ENCODE measurements at regions not wholly inside any gene's neighbourhood (a gene's known extent, or its start where the extent isn't known, plus 50 kb on each side); places are given as distances from the start of the nearest gene placed in this dataset.

DNA sequence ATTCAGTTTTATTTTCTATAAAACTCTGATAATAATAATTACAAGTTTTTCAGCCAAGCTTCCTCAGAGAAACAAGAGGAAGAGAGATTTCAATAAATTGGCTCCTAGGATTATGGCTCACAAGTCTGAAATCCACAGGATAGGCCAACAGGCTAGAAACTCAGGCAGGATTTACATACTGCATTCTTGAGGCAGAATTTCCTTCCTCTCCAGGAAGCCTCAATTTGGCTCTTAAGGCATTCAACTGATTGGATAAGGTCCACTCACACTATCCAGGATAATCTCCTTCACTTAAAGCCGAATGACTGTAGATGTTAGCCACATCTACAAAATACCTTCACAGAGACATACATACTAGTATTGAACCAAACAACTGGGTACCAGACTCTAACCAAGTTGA lies 120.3 kb upstream of the FAT3 start:
- no peak overlapping the region for H3K27ac ChIP-seq (ENCODE audit: low read depth in 2 of 2, low read length in 1 of 2)
- no peaks in the 10 kb centered on the region for H3K36me3 ChIP-seq (replicated peaks in 1 of 2; ENCODE audit: control insufficient read depth in 1 of 2, insufficient read depth in 2 of 2, low read length in 1 of 2)
- H3K9me2 ChIP-seq = no peaks in the 10 kb centered on the region
- DNase-seq = no peak
- 75% methylated on average over 1 of the region's 1 CpG for WGBS (ENCODE audit: low lambda C conversion rate)
- H3K27me3 ChIP-seq (ENCODE audit: insufficient read depth) = no peaks in the 10 kb centered on the region
- H3K79me2 ChIP-seq (ENCODE audit: insufficient read depth) = no peaks in the 10 kb centered on the region
- peaks cover 0 to 5% of the 10 kb centered on the region in 2 experiments; a peak in 2 of 4 replicates for H3K4me1 ChIP-seq (ENCODE audit: control insufficient read depth in 1 of 2, insufficient read depth in 2 of 2, low read depth in 1 of 2, low read length in 1 of 2)
- no peak overlapping the region for H2AFZ ChIP-seq (ENCODE audit: low read depth)
- no peak overlapping the region for H3K4me3 ChIP-seq (ENCODE audit: low read depth in 2 of 2, low read length in 1 of 2)
- H4K20me1 ChIP-seq (ENCODE audit: insufficient read depth) = no peaks in the 10 kb centered on the region
- peaks cover under 1% of the 10 kb centered on the region for H3F3A ChIP-seq (replicated peaks; ENCODE audit: insufficient read depth)
- POLR2A ChIA-PET = no interaction called here
- no peak overlapping the region for H3K4me2 ChIP-seq
- TF ChIP-seq MAX (IDR thresholded peaks at IDR 0.05; ENCODE audit: low read depth) = no peak
- TF ChIP-seq IRF3 (IDR thresholded peaks at IDR 0.05; ENCODE audit: low read depth, low read length) = no peak
- TF ChIP-seq EP300 (IDR thresholded peaks at IDR 0.05; ENCODE audit: borderline replicate concordance in 1 of 2, low read depth in 1 of 2, low read length in 1 of 2) = no peak
- no peak for TF ChIP-seq MXI1 (IDR thresholded peaks at IDR 0.05; ENCODE audit: low read depth, low read length)
- TF ChIP-seq FOXJ3 (CRISPR knock-in tag; IDR thresholded peaks at IDR 0.05) = no peak
- TF ChIP-seq FOXM1 (IDR thresholded peaks at IDR 0.05; ENCODE audit: low read depth) = no peak
- TF ChIP-seq MEF2A (IDR thresholded peaks at IDR 0.05; ENCODE audit: borderline replicate concordance, low read depth) = no peak
- TF ChIP-seq POLR2AphosphoS5 (IDR thresholded peaks at IDR 0.05; ENCODE audit: low read depth, low read length) = no peak
- no peak for TF ChIP-seq RFX5 (IDR thresholded peaks at IDR 0.05; ENCODE audit: low read length)
- TF ChIP-seq ELF1 (IDR thresholded peaks at IDR 0.05) = no peak
- TF ChIP-seq, protein P1, sequence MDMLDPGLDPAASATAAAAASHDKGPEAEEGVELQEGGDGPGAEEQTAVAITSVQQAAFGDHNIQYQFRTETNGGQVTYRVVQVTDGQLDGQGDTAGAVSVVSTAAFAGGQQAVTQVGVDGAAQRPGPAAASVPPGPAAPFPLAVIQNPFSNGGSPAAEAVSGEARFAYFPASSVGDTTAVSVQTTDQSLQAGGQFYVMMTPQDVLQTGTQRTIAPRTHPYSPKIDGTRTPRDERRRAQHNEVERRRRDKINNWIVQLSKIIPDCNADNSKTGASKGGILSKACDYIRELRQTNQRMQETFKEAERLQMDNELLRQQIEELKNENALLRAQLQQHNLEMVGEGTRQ (IDR thresholded peaks at IDR 0.05; ENCODE audit: borderline replicate concordance, low read depth, low read length) = no peak
- no peak for TF ChIP-seq NRF1 (IDR thresholded peaks at IDR 0.05; ENCODE audit: low read depth, low read length)
- no peak for TF ChIP-seq RCOR1 (IDR thresholded peaks at IDR 0.05; ENCODE audit: low read length)
- no peak for TF ChIP-seq TAF1 (IDR thresholded peaks at IDR 0.05; ENCODE audit: borderline replicate concordance, low read depth, low read length)
- no peak for TF ChIP-seq TEAD4 (IDR thresholded peaks at IDR 0.05; ENCODE audit: borderline replicate concordance, insufficient read depth)
- TF ChIP-seq SMC3 (IDR thresholded peaks at IDR 0.05; ENCODE audit: low read depth, low read length) = no peak
- H3K9ac ChIP-seq = no peak overlapping the region
- no peaks in the 10 kb centered on the region for H3K9me3 ChIP-seq
- CTCF ChIA-PET = no interaction called here

GRCh38 chr11:92101920-92102319 lies 122.7 kb upstream of the FAT3 start:
- Histone ChIP-seq H4K20me1 (ENCODE audit: insufficient read depth) (no peaks in the 10 kb centered on the region), H3K9me2 (no peaks in the 10 kb centered on the region), H3K27ac (ENCODE audit: low read depth in 2 of 2, low read length in 1 of 2) (no peak overlapping the region), H3K4me1 (ENCODE audit: control insufficient read depth in 1 of 2, insufficient read depth in 2 of 2, low read depth in 1 of 2, low read length in 1 of 2) (no peaks in the 10 kb centered on the region; a peak in 1 of 4 replicates), H3K36me3 (replicated peaks in 1 of 2; ENCODE audit: control insufficient read depth in 1 of 2, insufficient read depth in 2 of 2, low read length in 1 of 2) (no peaks in the 10 kb centered on the region), H3K4me3 (ENCODE audit: low read depth in 2 of 2, low read length in 1 of 2) (no peak overlapping the region), H3K9ac (no peak overlapping the region), H3K4me2 (no peak overlapping the region), H3F3A (replicated peaks; ENCODE audit: insufficient read depth) (peaks cover 6% of the 10 kb centered on the region), H3K79me2 (ENCODE audit: insufficient read depth) (no peaks in the 10 kb centered on the region), H3K9me3 (no peaks in the 10 kb centered on the region), H2AFZ (ENCODE audit: low read depth) (no peak overlapping the region), H3K27me3 (ENCODE audit: insufficient read depth) (no peaks in the 10 kb centered on the region)
- WGBS (ENCODE audit: low lambda C conversion rate) = 65% methylated on average over 1 of the region's 1 CpG
- DNase-seq = no peak
- POLR2A ChIA-PET = no interaction called here
- CTCF ChIA-PET = interaction anchor here (1.3 kb wide), 1 partner anchor 40 kb away, joined by 3 read pairs; no protein-coding TSS in a partner anchor
- TF ChIP-seq YY1 (IDR thresholded peaks at IDR 0.05; ENCODE audit: low read depth) (no peak), FOSL2 (IDR thresholded peaks at IDR 0.05; ENCODE audit: borderline replicate concordance, low read depth) (no peak), NFIC (IDR thresholded peaks at IDR 0.05; ENCODE audit: borderline replicate concordance) (no peak), SMC3 (IDR thresholded peaks at IDR 0.05; ENCODE audit: low read depth, low read length) (no peak), SIN3A (IDR thresholded peaks at IDR 0.05; ENCODE audit: borderline replicate concordance, low read depth, low read length) (no peak), RAD21 (IDR thresholded peaks at IDR 0.05; ENCODE audit: low read length) (no peak), TCF12 (IDR thresholded peaks at IDR 0.05) (no peak), MXI1 (IDR thresholded peaks at IDR 0.05; ENCODE audit: low read depth, low read length) (no peak), JUND (IDR thresholded peaks at IDR 0.05) (no peak), CHD2 (IDR thresholded peaks at IDR 0.05; ENCODE audit: low read length, partially characterized antibody) (no peak), ELF1 (IDR thresholded peaks at IDR 0.05) (no peak), RFX5 (IDR thresholded peaks at IDR 0.05; ENCODE audit: low read length) (no peak), PBX3 (IDR thresholded peaks at IDR 0.05) (no peak), MAX (IDR thresholded peaks at IDR 0.05; ENCODE audit: low read depth) (no peak)
- TF ChIP-seq, protein P1 (IDR thresholded peaks at IDR 0.05; ENCODE audit: borderline replicate concordance, low read depth, low read length) = no peak

Data from SK-N-SH (cell line).